8988T (cell line): ENCODE measurements at regions not wholly inside any gene's neighbourhood (a gene's known extent, or its start where the extent isn't known, plus 50 kb on each side); places are given as distances from the start of the nearest gene placed in this dataset.
"Not testable (repeated sequence)": the region's sequence is repeated elsewhere in the genome, so short reads cannot be mapped to it uniquely, and the experiment has no call there.

Source experiments
- DNase-seq: peaks from one replicate; pipeline ENCODE4 v3.0.0; 2011

DNA sequence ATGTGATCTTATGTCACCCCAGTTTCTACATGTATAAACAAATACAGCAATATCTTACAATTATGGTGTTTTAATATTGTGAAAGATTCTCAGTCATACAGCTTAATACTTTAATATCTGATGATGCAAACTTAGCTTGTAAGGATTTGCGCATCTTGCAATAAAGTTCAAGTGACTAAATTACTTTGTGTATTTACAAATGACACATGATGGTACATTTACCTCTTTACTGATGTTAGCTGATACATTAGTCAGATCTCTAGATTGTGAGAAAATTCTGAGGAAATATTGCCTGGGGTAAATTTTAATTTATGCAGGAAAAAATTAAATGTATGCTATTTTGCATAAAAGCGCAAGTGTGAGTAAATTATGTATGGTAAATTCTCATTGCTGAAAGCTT, 418.8 kb upstream of the MMS22L start:
- no peak for DNase-seq

DNA sequence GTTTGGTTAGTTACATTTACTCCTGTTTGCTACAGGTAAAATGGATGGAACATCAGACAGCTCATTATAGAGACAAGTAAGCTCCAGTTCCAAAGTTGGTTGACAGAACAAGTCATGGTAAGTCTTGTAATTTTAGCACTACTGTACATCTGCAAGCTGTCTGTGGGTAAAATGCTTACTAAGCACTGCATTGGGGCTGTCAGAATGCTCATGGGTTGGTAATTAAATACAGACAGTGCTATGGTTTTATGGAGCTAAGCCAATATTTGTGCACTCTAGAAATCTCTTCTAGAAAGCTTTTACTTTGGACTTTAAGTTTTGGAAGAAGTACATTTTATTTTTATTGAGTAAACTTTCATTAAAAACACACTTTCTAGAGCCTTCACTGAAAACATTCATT, 419.2 kb upstream of the MMS22L start:
- DNase-seq = no peak

DNA sequence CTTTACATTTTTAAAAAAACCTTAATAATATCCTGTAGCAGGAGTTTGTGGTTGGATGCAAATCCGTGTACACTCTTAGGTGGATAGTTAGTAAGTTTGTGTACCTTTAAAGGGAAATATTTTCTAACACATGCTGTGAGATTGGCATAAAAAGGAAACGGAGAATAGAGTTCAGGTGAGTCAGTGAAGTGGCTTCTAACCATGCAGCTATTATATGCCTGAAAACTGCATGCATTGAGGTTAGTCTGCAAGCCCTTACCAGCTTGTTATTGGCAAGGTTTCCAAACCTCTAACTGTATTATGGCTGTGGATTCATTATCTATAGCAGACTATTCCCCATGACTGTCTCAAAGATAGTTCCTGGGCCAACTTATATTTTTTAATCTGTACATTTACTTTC, 420.6 kb upstream of the MMS22L start:
- no peak for DNase-seq

DNA sequence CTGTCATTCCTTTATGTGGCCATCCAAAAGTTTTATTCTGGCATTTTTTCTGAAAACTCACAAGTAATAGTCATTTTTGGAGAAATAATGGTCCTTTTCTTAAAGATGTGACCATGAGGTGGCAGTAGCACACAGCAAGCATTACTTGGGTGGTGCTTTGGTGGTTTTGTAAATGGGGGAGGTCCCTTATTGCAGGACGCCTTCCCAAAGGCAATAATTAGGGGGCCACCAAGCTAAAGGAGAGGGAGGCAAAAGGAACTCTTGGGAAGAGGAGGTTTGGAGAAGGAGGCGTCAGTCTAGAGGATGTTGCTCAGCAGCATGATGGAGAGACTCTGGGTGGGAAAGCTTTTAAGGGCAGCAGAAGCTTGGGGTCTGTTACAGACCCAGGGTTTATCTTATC, 422.6 kb upstream of the MMS22L start:
- DNase-seq = no peak

DNA sequence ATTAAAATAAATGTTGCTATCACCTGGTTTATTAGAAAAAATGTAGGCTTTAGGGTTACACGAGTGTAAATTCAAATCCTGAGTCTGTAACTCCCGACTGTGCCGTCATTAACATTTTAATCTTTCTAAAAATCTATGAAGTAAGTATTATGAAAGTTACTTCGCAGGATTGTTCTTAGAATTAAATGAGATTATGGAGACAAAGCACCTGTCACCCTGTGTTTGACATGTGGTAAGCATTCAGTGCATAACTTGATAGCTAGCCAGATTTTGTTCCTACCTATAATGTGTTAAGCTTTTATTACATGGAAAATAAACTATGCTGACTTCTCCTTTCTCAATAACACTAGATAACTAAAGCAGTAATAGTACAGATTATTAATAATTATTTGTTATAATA, 429.7 kb upstream of the MMS22L start:
- DNase-seq = no peak

DNA sequence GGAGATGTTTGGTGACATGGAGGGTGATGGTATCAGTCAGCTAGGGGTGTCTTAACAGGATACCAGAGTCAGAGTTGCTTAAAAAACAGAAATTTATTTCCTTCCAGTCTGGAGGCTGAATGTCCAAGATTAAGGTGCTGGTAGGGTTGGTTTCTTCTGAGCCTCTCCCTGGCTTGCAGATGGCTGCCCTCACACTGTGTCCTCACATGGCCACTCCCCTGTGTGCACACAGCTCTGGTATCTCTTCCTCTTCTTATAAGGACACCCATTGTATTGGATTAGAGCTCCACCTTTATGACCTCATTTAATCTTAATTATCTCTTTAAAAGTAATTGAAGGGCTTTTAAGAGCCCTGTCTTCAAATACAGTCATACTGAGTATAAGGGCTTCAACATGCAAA, 431.8 kb upstream of the MMS22L start:
- DNase-seq = no peak

DNA sequence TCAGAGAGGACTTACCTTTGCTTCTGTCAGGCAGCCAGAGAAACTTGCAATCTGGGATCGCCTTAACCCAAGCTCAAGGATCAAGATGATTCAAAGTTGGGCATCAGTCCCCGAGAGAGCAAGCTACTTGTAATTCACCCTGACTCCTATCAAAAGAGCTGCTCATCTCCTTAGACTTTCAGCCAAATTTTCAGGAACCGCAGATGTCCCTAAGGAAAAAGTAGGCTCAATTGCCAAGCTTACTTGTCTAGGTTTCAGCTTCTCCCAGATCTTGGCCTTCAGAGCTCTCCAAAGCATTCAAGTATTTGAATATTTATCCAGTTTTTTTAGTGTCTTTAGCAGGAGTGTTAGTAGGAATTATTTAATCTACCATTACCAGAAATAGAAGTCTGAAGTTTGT, 434.1 kb upstream of the MMS22L start:
- DNase-seq = no peak

DNA sequence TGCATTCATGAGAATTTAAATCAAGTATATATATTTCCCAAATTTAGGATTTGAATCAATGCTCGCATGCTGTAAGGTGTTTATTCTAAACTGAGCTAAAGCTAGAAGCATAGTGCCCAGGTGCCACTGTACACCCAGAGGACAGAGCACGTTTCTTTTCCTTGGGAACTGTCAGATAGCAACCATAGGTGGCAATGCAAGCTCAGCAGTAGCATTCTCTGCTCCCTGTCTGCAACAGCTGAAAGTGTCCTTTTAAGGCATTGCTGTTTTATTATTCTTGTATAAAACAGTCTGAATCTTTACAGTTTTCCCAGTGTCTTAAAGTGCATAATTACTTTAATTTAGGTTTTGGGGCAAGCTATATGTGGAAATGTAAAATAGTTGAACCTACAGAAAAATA, 443.4 kb upstream of the MMS22L start:
- no peak for DNase-seq

DNA sequence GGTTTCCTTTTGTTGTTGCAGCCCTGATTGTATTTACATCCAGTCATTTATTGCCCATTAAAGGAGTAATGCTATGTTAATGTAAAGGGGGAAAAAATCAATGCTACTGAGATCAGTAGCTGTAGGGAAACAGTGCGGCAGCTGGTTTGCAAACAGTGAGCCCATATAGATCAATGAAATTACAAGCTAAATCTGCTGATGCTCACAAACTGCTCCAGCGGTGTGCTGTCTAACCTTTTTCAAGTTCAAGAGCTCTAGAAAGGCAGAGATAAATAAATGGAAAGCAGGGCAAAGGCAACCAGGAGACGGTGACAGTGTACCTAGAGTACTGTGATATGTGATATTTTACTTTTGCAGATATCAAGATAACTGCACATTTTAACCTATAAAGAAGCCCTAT, 449.0 kb upstream of the MMS22L start:
- no peak for DNase-seq

DNA sequence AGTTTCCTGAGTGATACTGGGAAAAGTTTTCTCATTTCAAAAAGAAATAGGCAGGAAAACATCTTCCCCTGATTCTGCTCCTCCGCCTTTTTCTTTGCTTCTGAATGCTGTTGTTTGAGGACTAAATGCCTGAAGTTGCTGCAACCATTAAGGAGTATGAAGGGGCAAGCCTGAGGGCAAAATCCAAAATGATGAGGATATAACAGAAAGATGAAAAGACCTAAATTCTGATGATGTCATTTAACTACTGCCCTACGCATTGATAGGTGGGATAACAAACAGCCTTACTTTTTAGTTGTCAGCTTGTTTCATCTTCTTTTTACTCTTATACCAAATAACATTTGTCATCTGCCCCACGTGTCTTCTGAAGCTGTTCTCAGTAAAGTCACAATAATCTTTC, 474.6 kb upstream of the MMS22L start:
- DNase-seq = no peak

DNA sequence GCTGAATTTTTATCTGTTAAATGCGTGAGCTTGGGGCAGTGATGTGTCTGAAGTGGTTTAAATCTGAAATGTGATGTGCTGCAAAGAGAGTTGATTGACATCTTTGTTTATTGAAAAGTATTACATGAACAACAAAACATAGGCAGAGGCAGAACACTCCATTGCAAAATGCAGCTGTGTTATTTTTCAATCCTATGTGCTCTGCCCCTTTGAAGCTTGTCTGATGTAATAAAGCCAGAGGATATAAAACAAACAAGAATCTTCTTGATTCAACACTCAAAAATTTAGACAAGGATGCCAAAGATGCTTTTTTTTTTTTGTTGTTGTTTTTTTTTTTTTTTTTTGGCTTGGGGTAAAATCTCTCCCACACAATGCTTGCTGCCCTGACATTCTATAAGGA, 482.4 kb upstream of the MMS22L start:
- DNase-seq = no peak

DNA sequence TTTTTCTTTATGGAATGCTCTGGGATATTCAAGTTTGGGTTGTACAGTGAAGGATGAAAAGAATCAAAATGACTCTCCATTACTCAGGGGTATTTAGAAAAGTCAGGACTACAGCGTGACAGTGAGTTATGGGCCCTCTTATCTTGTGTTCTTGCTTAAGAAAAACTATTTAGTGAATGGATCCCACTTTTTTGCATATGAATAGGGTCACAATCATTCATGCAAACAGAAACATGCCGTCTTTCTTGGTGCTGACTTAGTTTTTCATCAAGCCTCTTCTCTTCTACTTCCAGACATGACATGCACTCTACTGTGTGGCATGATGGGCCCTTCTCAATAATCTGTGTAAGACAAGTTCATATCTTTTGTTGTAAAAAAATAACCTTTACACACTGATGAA, 488.4 kb upstream of the MMS22L start:
- DNase-seq = no peak

DNA sequence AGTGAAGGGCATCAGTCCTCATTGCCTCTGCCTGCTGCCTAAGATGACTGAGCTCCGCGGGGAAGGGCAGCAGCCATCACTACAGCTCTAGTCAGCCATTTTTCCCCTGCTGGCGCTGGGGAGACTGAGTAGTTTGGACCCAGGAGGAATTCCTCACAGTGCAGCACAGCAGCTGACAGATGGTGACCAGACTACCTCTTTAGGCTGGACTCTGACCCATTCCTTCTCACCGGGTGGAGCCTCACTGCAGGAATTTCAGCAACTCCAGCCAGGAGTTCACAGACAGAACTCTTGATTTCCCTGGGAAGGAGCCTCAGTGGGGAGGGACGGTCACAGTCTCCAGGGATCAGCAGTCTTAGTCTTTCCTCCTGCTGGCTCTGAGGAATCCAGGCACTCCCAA, 492.0 kb upstream of the MMS22L start:
- no peak for DNase-seq

DNA sequence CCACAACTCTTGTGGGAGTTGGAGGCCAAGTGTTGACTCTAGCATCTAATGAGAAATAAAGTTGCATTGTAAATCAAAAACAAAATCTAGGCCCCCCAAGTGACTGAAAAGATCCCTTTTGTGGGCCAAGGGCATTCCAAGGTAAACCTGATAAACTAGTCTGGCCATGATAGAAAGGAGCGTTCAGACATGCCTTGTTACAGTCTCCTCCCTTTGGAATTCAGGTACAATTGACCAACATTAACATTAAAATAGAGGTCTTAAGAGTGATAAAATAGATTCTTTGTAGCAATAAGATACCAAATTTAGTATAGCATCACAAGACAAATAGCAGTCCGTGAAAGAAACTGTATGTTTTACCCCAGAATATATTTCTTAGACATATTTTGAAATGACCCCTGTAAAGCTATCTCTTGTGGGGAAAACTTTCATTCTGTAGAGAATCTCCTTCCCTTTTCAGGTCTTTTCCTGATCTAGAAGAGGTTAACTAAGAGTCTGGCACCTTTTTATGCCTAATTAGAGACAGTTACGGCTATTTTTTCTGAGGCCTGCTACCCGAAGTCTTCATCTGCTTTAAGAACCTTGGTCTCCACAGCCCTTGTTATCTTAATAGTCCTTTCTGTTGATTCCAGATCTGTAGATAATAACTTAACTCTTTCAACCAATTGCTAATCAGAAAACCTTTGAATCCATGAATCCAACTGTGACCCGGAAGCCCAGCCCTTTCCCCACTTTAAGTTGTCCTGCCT, 495.4 kb upstream of the MMS22L start:
- no peak for DNase-seq

DNA sequence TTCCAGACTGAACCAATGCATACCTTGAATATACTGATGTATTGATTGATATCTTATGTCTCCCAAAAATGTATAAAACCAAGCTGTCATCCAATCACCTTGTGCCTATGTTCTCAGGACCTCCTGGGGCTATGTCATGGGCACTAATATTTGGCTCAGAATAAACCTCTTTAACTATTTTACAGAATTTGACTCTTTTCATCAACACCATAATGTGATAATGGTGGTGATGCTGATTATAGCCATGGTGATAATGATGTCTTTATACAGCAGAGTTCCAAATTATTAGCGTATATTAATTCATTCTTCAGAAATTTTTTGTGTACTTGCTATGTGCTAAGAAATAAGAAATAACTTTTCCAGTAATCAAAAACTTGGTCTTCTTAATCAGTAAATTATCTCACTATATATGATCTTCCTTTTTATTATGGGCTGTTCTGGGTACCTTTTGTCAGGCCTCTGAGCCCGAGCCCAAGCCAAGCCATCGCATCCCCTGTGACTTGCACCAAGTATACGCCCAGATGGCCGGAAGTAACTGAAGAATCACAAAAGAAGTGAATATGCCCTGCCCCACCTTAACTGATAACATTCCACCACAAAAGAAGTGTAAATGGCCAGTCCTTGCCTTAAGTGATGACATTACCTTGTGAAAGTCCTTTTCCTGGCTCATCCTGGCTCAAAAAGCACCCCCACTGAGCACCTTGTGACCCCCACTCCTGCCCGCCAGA, 496.2 kb upstream of the MMS22L start:
- not testable (repeated sequence) for DNase-seq

DNA sequence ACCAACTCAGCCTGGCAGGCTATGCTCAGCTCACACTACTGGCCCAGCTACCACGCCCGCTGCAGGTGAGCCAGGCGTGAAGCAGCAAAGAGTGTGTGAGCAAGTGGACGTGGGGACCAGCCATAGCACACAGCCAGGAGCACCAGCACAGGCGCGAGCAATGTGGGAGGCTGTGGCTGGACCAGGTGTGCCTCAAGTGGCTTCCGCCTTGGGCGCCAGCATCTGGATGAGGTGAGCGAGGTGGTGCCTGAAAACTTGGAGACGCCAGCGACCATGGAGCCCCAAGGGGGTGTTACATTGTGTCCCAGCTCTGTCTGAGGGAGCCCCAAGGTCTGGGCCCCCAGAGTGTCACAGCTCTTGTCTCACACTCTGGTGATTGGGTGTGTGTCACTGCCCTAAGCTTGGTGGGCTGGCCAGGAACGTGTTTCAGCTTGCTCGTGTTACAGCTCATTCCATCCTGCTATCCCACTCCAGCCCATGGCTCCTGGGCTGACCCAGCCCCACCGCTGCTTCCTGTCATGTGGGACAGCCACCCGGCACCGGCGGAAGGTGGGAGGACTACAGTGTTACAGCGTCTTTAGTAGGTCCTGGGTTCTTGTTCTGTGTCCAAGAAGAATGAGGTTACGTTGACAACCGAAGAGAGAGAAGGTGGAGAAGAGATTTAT, 508.0 kb upstream of the MMS22L start:
- DNase-seq = no peak

DNA sequence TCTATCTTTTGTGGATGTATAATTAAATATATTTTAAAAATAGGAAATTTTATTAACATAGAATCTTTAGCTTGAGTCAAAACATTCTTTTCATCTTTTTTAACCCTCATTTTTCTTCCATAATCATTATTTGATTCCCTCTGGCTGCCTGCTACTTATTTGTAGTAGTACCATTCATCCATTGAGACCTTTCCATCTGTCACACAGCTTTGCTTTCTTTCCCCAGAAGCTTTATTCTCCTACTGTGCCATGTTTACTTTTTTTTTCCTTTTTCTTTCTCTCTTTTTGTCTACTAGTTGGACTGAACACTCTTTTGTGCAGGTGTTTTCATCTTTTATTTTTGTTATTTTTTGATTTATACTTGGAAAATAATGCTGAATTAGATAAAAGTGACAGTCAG, 522.6 kb upstream of the MMS22L start:
- no peak for DNase-seq

DNA sequence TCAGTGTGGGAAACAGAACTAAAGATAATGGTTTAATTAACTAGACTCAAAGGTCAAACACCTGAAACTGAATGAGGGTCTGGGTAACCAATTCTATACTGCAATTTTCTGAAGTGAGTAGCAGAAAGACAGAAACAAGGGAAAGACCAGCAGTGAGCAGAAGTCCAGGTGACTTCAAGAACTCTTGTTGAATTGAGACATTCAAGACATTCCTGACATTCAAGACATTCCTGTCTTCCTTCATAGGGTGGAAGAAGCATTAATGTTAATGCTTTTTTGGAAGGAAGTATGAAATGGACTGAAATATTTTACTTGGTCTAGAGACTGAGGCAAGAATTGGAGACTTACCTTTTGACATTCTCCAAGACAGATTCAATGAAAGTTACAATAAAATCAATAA, 529.9 kb upstream of the MMS22L start:
- DNase-seq = no peak

DNA sequence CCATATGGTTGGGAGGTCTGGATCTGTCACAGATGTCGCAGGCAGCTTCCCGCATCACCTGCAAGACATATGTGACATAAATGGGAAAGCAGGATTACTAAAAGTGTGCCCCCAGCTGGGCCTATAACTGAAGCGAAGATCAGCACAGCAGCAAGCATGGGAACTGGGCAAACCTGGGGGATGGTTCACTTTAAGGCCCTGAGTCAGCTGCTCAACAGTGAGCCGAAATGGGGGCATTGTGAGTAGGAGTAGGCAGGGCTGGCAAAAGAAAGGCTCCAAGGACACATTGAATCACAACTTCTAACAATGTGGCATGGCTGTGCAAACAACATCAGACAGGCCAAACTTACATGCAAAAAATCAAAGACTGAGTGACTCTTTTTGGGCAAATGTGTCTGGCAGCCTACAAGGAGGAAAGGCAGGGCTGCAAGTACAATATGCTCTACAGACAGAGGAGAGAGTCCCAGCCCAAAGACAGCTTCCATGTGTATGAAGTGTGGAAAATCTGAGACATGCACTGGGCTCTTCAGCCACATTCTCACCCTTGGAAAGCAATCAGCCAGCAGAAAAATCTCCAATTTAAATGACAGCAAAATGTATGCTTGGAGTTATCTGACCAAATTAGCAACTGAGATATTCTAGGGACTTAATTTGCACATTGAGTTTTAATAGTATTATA, 531.0 kb upstream of the MMS22L start:
- no peak for DNase-seq

DNA sequence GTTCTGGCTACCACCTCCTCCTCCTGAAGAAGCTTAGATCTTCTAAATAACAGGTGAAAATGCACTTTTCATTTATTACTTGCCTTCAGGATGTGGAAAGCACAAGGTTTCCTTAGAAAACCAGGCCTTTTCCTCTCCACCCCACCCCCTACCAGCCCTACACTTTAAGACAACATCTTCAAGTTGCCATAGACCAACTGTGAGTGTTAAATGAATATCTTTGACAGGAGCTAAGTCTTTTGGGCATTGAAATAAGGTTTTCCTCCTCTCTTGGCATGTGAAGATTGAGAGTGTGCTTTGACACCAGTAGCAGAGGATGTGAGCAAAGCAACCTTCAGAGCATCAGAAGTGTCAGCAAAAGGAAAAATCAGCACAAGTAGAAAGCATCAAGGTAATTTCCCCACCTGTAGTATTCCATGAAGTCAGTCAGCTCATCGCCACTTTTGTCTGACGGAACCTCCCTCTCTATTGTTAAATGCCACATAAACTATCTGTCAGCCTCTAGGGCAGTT, 532.3 kb upstream of the MMS22L start:
- DNase-seq = no peak

DNA sequence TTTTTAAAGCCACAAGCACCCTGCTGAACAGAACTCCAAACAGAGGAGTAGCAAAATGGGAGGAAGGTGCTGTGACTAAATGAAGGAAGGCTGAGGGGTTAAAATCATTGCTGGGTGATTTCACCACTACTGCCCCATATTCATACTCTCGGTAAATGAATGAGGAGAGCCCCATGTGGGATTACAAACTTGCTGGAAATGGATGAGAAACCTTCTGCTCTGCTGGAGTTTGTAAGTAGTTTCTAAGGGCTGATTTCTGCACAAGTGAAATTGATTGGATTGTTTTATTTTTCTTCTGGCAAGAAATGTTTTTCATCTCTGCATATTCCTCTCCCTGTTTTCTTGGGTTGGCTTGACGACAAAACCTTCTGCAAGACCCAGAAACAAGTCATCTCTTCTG, 533.5 kb upstream of the MMS22L start:
- no peak for DNase-seq

DNA sequence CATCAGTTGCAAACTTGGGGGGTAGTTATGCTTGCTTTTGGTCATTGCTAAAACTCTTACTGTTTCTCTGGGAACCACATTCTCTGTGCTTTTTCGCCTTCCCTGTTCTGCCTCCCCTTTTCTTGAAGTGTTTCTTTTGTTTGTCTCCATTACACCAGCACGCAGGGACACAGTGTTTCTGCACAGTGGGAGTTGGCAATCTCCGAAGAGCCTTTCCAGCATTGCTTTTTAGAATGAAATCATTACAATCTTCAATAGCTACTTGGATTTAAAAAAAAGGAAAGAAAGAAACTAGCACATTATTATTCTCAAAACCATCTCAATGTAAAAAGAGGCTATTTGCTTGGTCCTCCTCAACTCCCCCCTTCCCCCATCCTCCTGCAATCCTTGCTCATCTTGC, 536.7 kb upstream of the MMS22L start:
- no peak for DNase-seq

DNA sequence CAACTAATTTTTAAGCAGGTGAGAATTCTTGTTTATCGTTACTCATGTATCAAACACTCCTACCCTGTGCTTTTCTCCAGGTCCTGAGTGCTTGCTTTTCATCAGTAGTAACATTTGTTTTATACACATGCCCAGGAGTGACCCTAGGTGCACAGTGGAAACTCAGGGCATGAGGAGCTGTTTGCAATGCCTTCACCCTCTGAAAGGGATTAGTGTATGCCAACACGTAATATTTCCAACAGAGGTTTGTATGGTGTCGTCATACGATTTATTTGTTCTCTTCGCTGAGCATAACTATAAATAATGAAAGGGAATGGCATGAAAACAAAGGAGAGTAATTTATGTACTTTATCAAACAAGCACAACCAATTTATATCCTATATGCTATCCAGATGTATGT, 537.4 kb upstream of the MMS22L start:
- no peak for DNase-seq

DNA sequence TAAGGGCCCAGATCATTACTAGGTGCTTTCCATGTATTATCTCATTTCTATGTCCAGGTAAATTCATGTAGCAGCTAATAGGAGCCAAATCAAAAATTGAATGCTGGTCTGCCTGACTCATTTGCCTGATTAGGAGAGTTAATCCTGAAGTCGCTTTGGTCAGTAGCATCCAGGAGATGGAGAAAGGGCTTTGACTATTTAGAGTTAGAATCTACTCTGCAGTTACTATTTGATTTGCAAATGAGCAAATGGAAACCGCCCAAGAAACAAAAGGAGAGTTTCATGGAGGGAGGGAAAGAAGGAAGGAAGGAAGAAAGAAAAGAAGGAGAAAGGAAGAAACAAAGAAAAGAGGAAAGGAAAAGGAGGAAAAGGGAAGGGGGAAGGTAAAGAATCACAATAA, 539.6 kb upstream of the MMS22L start:
- DNase-seq = no peak
